ENCODE measurements at regions not wholly inside any gene's neighbourhood (a gene's known extent, or its start where the extent isn't known, plus 50 kb on each side); places are given as distances from the start of the nearest gene placed in this dataset.

DNA sequence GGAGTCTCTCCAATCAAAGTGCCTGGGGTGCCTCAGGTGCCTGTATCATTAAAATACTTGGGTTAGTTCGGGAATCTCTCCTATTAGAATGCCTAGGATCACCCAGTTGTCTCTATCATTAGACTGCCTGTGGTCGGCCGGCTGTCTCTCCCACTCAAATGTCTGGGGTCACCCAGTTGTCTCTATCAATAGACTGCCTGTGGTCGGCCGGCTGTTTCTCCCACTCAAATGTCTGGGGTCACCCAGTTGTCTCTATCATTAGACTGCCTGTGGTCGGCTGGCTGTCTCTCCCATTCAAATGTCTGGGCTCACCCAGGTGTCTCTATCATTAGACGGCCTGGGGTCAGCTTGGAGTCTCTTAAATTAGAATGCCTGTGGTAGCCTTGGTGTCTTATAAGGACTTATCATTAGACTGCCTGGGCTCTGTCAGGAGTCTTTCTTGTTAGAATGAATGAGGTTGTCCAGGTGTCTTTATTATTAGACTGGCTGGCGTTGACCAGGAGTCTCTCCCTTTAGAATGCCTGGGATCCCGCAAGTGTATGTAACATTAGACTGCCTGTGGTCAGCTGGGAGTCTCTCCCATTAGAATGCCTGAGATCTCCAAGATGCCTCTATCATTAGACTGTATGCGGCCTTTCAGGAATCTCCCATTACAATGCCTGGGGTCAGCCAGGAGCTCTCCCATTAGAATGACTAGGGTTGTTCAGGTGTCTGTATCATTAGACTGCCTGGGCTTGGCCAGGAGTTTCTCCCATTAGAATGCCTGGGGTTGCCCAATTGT, 1555.5 kb downstream of the UQCRFS1 start:
- intact Hi-C loops (cut with DNase I): no loop called here
- no peak overlapping the region for H3K9ac ChIP-seq (ENCODE audit: low read depth in 2 of 2, low read length in 2 of 2)
- no peak for DNase-seq
- H3K4me1 ChIP-seq: no peaks in the 10 kb centered on the region
- no peaks in the 10 kb centered on the region for H3K27me3 ChIP-seq
- no peaks in the 10 kb centered on the region for H3K9me3 ChIP-seq
- H3K36me3 ChIP-seq: no peaks in the 10 kb centered on the region
- H3K4me3 ChIP-seq: no peak overlapping the region
- no peak overlapping the region for H3K27ac ChIP-seq
- TF ChIP-seq, protein P1, sequence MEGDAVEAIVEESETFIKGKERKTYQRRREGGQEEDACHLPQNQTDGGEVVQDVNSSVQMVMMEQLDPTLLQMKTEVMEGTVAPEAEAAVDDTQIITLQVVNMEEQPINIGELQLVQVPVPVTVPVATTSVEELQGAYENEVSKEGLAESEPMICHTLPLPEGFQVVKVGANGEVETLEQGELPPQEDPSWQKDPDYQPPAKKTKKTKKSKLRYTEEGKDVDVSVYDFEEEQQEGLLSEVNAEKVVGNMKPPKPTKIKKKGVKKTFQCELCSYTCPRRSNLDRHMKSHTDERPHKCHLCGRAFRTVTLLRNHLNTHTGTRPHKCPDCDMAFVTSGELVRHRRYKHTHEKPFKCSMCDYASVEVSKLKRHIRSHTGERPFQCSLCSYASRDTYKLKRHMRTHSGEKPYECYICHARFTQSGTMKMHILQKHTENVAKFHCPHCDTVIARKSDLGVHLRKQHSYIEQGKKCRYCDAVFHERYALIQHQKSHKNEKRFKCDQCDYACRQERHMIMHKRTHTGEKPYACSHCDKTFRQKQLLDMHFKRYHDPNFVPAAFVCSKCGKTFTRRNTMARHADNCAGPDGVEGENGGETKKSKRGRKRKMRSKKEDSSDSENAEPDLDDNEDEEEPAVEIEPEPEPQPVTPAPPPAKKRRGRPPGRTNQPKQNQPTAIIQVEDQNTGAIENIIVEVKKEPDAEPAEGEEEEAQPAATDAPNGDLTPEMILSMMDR (IDR thresholded peaks at IDR 0.05): no peak

DNA sequence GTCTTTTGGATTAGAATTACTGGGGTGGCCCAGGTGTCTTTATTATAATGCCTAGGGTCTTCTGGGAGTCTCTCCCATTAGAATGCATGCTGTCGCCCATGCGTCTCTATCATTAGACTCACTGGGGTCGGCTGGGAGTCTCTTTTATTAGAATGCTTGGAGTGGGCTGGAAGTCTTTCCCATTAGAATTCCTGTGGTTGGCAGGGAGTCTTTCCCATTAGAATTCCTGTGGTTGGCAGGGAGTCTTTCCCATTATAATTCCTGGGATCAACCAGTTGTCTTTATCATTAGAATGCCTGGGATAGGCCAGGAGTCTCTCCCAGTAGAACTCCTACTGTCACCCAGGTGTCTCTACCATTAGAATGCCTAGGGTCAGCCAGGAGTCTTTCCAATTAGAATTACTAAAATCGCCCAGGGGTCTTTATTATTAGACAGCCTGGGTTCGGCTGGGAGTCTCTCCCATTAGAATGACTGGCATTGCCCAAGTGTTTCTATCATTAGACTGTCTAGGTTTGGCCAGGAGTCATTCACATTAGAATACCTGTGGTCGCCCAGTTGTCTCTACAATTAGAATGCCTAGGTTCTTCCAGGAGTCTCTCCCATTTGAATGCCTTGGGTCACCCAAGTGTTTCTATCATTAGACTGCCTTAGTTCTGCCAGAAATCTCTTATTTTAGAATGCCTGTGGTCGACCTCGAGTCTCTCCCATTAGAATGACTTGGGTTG, 1558.5 kb downstream of the UQCRFS1 start:
- DNase-seq: no peak
- intact Hi-C loops (cut with DNase I): no loop called here
- TF ChIP-seq, protein P1 (IDR thresholded peaks at IDR 0.05): no peak
- Histone ChIP-seq H3K4me1 (no peaks in the 10 kb centered on the region), H3K27me3 (no peaks in the 10 kb centered on the region), H3K36me3 (no peaks in the 10 kb centered on the region), H3K4me3 (no peak overlapping the region), H3K9ac (ENCODE audit: low read depth in 2 of 2, low read length in 2 of 2) (no peak overlapping the region), H3K27ac (no peak overlapping the region), H3K9me3 (no peaks in the 10 kb centered on the region)

DNA sequence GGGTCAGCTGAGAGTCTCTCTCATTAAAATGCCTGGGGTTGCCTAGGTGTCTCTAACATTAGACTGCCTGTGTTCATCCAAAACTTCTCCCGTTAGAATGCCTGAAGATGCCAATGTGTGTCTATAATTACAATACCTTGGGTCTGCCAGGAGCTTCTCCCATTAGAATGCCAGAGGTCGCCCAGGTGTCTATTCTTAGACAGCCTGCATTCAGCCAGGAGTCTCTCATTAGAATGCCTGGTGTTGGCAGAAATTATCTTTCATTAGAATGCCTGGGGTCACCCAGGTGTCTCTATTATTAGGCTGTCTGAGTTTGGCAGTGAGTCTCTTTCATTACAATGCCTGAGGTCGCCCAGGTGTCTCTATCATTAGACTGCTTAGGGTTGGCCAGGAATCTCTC, 1560.2 kb downstream of the UQCRFS1 start:
- intact Hi-C loops (cut with DNase I): no loop called here

DNA sequence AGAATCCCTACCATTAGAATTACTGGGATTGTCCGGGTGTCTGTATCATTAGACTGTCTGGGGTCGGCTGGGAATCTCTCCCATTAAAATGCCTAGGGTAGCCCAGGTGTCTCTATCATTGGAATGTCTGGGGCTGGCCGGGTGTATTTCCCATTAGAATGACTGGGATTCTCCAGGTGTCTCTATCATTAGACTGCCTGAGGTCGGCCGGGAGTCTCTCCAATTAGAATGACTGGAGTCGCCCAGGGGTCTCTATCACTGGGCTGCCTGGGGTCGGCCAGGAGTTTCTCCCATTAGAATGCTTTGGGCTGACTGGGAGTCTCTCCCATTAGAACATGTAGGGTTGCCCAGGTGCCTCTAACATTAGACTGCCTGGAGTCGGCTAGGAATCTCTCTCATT, 1560.7 kb downstream of the UQCRFS1 start:
- H3K36me3 ChIP-seq: no peaks in the 10 kb centered on the region
- no peaks in the 10 kb centered on the region for H3K27me3 ChIP-seq
- H3K9ac ChIP-seq (ENCODE audit: low read depth in 2 of 2, low read length in 2 of 2): no peak overlapping the region
- H3K4me3 ChIP-seq: no peak overlapping the region
- DNase-seq: no peak
- TF ChIP-seq, protein P1 (IDR thresholded peaks at IDR 0.05): no peak
- intact Hi-C loops (cut with DNase I): no loop called here
- H3K4me1 ChIP-seq: no peaks in the 10 kb centered on the region
- H3K9me3 ChIP-seq: no peaks in the 10 kb centered on the region
- no peak overlapping the region for H3K27ac ChIP-seq

More for the DNA sequence above, 1560.2 kb downstream of the UQCRFS1 start:
- no peak overlapping the region for H3K9ac ChIP-seq (ENCODE audit: low read depth in 2 of 2, low read length in 2 of 2)
- no peak for DNase-seq
- H3K9me3 ChIP-seq: no peaks in the 10 kb centered on the region
- no peaks in the 10 kb centered on the region for H3K4me1 ChIP-seq
- H3K27ac ChIP-seq: no peak overlapping the region
- no peaks in the 10 kb centered on the region for H3K27me3 ChIP-seq
- H3K36me3 ChIP-seq: no peaks in the 10 kb centered on the region
- TF ChIP-seq, protein P1 (IDR thresholded peaks at IDR 0.05): no peak
- H3K4me3 ChIP-seq: no peak overlapping the region

DNA sequence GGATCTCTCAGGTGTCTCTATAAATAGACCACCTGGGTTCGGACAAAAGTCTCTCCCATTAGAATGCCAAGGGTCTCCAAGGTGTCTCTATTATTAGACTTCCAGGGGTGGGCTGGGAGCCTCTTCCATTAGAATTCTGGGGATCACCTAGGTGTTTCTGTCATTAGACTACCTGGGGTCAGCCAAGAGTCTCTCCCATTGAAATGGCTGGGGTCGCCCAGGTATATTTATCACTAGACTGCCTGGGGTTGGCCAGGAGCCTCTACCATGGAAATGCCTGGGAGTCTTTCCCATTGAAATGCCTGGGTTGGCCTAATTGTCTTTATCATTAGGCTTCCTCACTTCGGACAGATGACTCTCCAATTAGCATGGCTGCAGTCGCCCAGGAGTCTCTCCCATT, 1565.5 kb downstream of the UQCRFS1 start:
- DNase-seq: no peak
- no peak overlapping the region for H3K4me3 ChIP-seq
- no peak overlapping the region for H3K27ac ChIP-seq
- intact Hi-C loops (cut with DNase I): no loop called here
- no peak overlapping the region for H3K9ac ChIP-seq (ENCODE audit: low read depth in 2 of 2, low read length in 2 of 2)
- H3K4me1 ChIP-seq: no peaks in the 10 kb centered on the region
- H3K27me3 ChIP-seq: no peaks in the 10 kb centered on the region
- TF ChIP-seq, protein P1 (IDR thresholded peaks at IDR 0.05): no peak
- no peaks in the 10 kb centered on the region for H3K36me3 ChIP-seq
- H3K9me3 ChIP-seq: peaks cover 11% of the 10 kb centered on the region
